GM18499 (cell line): ENCODE measurements at regions not wholly inside any gene's neighbourhood (a gene's known extent, or its start where the extent isn't known, plus 50 kb on each side); places are given as distances from the start of the nearest gene placed in this dataset.
A peak's percentile ranks its signal among the peaks of the same experiment; 100 is the strongest.

Experiments used
- ATAC-seq: cut with Tn5 transposase; IDR thresholded peaks from one replicate; pipeline ENCODE4 v1.9.1; 2021; ENCODE audit warnings: moderate number of reproducible peaks; ENCODE audit not compliant: insufficient read depth, unreplicated experiment

- ATAC-seq, result no peak
These were observed 127.6 kb downstream of the TDRD15 start for GRCh38 chr2:21251216-21251980.

GRCh38 chr2:21253311-21254027 lies 129.7 kb downstream of the TDRD15 start:
- ATAC-seq, result no peak

- ATAC-seq, result no peak
These were observed 130.6 kb downstream of the TDRD15 start for GRCh38 chr2:21254170-21254965.

GRCh38 chr2:21256006-21256405 lies 132.2 kb downstream of the TDRD15 start:
- ATAC-seq, result peak; percentile 98

- no peak for ATAC-seq
These were observed 133.9 kb downstream of the TDRD15 start for GRCh38 chr2:21257621-21258020.

DNA sequence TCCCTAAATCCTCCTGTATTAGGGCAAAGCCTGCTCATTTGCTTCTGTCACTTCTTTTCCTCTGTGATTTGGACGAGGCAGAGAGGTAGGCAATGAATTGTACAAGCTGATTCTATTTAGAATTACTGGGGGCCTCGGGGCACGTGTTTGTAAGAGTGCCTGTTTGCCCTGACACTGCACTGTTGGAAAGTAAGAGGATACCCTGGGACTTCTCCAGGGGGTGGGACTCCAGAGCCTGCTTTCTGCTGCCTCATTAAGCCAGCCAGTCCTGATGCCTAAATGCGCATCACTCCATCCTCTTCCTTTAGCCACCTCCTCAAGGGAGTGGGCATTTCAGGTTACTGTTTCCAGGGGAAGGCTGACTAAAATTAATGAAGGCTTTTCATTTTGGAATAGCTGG lies 134.3 kb downstream of the TDRD15 start:
- ATAC-seq, result no peak

GRCh38 chr2:21260311-21260710 lies 136.5 kb downstream of the TDRD15 start:
- no peak for ATAC-seq

- ATAC-seq, result no peak
These were observed 137.8 kb downstream of the TDRD15 start for GRCh38 chr2:21261591-21261990.

DNA sequence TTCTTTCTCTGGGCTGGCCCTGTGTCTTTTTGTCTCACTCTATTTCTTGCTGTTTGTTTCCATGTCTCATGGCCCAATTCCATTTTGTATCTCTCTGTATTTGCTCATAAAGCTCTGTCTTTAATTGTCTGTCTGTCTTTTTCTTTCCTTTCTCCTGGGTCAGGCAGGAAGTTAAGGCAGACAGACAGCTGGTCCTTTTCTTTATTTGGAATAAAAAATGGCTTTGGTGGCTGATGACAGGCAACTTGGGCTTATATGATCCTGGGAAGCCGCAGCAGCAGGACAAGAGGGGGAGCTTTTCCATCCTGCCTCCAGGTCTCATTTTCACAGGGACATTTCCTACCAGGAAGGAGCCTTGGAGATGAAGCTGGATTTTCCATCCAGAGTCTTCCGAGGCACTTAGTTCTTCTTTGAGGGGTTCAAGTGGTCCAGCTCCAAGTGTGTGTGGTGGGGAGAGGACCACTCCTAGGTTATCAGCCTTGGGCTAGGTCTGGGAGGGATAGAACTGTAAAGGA lies 138.7 kb downstream of the TDRD15 start:
- no peak for ATAC-seq

DNA sequence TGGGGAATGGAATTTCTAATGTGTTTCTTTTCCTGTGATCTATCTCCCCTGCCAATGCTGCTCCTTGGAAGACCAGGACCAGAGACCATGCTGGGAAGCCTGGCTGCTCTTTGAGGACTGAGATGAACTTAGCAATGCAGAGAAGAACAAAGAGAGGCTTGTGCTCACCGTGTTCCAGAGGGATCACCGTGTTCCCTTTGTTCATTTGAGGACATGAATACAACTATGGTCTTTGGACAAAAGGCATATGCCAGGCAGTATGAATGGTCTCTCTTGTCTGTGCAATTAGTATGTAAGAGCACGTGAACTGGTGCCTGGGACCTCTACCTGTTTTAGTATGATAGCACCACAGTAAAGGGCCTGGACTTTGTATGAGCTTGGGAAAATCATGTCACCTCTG lies 139.9 kb downstream of the TDRD15 start:
- ATAC-seq, result no peak

GRCh38 chr2:21265752-21266151 lies 142.0 kb downstream of the TDRD15 start:
- no peak for ATAC-seq

- no peak for ATAC-seq
These were observed 143.6 kb downstream of the TDRD15 start for GRCh38 chr2:21267232-21267835.

DNA sequence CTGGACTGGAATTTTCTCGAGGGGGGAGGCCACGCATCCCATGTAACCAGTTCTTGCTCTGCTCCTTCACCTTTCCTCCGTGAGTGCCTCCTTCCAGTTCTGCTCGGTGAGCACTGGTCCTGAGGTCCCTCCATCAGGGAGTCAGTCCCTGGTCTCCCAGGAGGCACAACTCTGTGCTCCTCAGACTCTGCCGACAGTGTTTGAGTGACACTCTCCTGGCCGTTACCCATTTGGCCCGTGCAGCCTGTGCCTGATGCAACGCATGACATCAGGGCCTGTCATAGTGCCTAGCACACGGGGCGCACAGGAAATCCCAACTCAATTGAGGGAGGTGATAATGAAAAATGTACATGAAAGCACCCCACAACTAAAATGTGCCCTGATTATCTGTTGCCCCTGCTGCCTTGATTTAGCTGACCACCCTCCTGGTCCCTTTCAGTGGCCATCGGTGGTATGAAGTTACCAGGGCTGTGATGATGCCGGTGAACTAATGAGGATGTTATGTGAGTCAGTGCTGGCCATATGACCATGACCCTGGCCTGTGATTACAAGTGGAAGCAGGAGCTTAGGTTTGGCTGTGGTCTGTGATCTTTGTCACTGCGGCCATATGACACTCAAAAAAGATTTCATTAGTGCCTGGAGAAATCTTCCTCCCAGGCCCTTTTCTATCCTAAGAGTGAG lies 144.6 kb downstream of the TDRD15 start:
- no peak for ATAC-seq

DNA sequence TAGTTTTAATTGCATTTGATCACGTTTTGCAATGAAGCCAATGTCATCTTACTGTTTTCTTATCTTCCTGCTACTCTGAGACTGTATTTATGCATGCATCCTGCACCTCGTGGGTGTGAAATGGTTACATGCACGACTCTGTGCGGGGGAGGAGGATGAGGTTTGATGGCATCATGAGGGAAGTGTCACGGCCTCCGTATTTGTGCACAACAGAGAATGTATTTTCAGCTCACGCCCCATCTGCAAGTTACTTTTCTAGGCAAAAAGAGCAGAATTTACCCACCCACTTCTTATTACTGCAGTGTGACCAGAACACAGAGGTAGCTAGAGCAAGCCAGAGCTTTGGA lies 145.1 kb downstream of the TDRD15 start:
- ATAC-seq, result no peak

DNA sequence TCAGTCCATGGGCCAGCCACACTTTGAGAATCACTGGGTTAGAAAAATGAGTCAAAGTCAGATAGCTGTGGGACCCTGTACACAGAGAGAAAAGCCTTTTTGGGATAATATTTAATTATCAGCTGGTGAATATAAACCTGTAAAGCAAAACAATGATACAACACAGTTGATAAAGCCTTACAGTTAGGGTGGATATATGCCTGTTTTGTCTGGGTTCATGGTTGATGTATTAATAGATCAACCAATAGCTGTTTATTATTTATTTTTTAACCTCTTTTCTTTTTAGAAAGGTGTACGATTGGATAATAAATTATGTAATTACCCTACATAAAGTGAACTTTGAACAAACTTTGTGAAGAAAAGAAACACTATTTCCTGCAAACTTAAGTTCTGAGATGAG lies 145.6 kb downstream of the TDRD15 start:
- ATAC-seq, result no peak

GRCh38 chr2:21270083-21270491 lies 146.3 kb downstream of the TDRD15 start:
- no peak for ATAC-seq

- no peak for ATAC-seq
These were observed 146.9 kb downstream of the TDRD15 start for GRCh38 chr2:21270708-21271122.

- ATAC-seq, result no peak
These were observed 152.4 kb downstream of the TDRD15 start for GRCh38 chr2:21276163-21276562.

DNA sequence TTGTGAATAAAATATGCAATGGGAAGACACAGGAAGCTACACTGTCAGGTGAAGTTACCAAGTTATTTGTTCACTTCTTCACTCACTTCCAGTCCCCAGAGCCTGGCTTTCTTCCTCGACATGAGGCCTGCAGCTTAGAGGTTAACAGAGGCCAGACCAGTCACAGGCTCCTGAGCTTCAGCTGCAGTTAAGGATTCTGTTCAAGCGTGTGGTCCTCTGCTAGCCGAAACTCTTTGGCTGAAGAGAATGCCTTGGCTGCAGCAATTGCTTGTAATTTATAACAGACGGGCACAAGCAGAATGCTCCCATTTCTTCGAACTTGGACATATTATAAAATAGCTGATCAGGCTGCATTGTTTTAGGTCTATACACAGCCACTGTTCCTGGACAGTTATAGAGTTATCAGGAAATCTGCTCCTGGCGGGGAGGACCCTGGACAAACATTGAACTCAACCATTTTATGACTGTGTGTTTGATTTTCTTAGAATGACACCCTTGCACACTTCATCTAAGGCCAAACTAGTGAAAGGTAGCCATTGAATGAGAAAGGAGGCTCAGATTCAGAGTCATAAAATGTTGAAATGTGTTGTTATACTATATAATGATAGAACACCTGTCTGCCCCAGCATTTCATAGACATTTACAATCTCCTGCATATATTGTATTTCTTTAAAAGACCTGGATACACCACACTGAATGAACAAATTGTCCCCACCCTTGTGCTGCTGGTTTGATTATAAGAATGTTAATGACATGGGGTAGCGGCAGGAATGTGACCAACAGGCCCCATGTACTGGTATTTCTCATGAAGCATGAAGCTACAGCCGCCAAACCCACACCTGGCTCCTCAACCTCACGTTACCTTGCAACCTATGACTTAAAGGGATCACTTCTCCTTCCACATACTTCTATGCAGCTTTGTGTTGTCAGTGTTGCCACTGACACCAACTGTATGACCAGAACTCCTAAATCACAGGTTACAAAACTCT lies 153.6 kb downstream of the TDRD15 start:
- ATAC-seq, result no peak
